Ishikawa (cell line): ENCODE measurements at regions not wholly inside any gene's neighbourhood (a gene's known extent, or its start where the extent isn't known, plus 50 kb on each side); places are given as distances from the start of the nearest gene placed in this dataset.

Experiments
- CEBPB ChIP-seq: IDR thresholded peaks from 2 replicates; pipeline ENCODE4 v1.6.1; 2012
- CREB1 ChIP-seq: IDR thresholded peaks from 2 replicates; pipeline ENCODE4 v1.6.1; 2012; ENCODE audit warnings: low read depth
- EP300 ChIP-seq: IDR thresholded peaks from 2 replicates; pipeline ENCODE4 v1.6.1; 2012; ENCODE audit warnings: borderline replicate concordance
- FOXM1 ChIP-seq: IDR thresholded peaks from 2 replicates; pipeline ENCODE4 v1.6.1; 2012; ENCODE audit warnings: low read depth, borderline replicate concordance
- MAX ChIP-seq: IDR thresholded peaks from 2 replicates; pipeline ENCODE4 v1.6.1; 2012
- NFIC ChIP-seq: IDR thresholded peaks from 2 replicates; pipeline ENCODE4 v1.6.1; 2012
- RAD21 ChIP-seq: IDR thresholded peaks from 2 replicates; pipeline ENCODE4 v1.6.1; 2012; ENCODE audit warnings: low read depth
- REST ChIP-seq: IDR thresholded peaks from 2 replicates; pipeline ENCODE4 v1.6.1; 2012; ENCODE audit warnings: low read depth, mild to moderate bottlenecking
- TAF1 ChIP-seq: IDR thresholded peaks from 2 replicates; pipeline ENCODE4 v1.6.1; 2012; ENCODE audit warnings: low read depth, mild to moderate bottlenecking
- TCF12 ChIP-seq: IDR thresholded peaks from 2 replicates; pipeline ENCODE4 v1.6.1; 2012; ENCODE audit warnings: low read depth
- TEAD4 ChIP-seq: IDR thresholded peaks from 2 replicates; pipeline ENCODE4 v1.6.1; 2012
- USF1 ChIP-seq: IDR thresholded peaks from 2 replicates; pipeline ENCODE4 v1.6.1; 2012
- YY1 ChIP-seq: IDR thresholded peaks from 2 replicates; pipeline ENCODE4 v1.6.1; 2012; ENCODE audit warnings: low read depth
- ZBTB7A ChIP-seq: IDR thresholded peaks from 2 replicates; pipeline ENCODE4 v1.6.1; 2012; ENCODE audit warnings: low read depth

GRCh38 chr11:131179836-131180235, 190.6 kb upstream of the NTM start:
- TF ChIP-seq CREB1 (no peak), EP300 (no peak), TCF12 (no peak), RAD21 (no peak), USF1 (no peak), REST (no peak), MAX (no peak), FOXM1 (no peak), TEAD4 (no peak), TAF1 (no peak), CEBPB (no peak), NFIC (no peak), ZBTB7A (no peak), YY1 (no peak)
